GM21737 (cell line): ENCODE measurements at regions not wholly inside any gene's neighbourhood (a gene's known extent, or its start where the extent isn't known, plus 50 kb on each side); places are given as distances from the start of the nearest gene placed in this dataset.

ENCODE experiments used
- ATAC-seq: cut with Tn5 transposase; IDR thresholded peaks from one replicate; pipeline ENCODE4 v1.9.1; 2021; ENCODE audit warnings: mild to moderate bottlenecking, moderate library complexity; ENCODE audit not compliant: unreplicated experiment

DNA sequence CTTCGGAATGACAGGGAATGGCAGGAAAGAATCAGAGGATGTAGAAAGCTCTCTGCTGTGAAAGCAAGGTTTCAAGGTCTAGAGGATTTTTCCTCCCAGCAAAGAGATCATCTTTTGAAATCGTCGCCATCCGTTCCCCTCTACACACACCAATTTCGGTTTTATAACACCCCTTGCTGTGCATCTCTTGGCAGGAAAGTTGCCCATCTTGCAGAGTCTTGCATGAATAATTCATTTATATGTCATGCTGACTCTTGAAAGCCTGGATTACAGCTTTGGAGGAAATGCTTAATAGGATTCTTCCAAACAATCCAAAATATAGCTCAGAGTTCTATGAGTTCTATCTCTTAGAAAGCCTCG is 262.7 kb downstream of the CHL1 start:
- ATAC-seq, result no peak

DNA sequence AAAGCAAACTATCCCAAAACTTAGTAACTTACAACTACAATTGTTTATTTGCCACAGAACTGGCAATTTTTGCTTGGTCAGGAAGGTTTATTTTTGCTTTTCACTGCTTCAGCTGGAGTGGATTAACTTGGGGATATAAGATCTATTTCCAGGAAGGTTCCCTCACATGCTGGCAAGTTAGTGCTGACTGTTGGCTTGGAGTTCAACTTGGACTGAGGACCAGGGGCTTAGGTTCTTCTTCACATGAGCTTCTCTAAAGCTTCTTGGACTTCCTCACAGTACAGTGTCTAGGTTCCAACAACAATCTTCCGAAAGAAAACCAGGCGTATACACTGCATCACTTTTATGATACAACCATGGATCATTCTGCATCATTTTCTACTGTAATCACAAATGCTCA is 264.4 kb downstream of the CHL1 start:
- ATAC-seq, result no peak

DNA sequence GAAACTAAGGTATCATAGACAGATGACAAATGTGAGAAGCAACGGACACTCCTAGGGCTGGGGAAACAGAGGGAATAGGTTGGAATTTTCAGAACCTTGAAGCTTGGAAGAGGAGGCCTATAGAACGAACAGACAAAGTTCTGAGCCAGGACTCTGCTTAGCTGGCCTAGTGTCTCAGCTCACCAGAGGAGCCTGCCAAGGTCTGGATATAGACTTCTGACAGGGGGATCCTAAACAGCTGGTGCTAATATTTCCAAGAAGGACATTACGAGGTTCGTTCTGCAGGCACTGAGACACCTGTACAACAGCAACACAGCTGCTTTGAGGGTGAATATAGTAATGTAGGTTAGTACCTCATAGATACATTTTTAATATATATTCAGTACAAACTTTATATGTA is 266.3 kb downstream of the CHL1 start:
- no peak for ATAC-seq

DNA sequence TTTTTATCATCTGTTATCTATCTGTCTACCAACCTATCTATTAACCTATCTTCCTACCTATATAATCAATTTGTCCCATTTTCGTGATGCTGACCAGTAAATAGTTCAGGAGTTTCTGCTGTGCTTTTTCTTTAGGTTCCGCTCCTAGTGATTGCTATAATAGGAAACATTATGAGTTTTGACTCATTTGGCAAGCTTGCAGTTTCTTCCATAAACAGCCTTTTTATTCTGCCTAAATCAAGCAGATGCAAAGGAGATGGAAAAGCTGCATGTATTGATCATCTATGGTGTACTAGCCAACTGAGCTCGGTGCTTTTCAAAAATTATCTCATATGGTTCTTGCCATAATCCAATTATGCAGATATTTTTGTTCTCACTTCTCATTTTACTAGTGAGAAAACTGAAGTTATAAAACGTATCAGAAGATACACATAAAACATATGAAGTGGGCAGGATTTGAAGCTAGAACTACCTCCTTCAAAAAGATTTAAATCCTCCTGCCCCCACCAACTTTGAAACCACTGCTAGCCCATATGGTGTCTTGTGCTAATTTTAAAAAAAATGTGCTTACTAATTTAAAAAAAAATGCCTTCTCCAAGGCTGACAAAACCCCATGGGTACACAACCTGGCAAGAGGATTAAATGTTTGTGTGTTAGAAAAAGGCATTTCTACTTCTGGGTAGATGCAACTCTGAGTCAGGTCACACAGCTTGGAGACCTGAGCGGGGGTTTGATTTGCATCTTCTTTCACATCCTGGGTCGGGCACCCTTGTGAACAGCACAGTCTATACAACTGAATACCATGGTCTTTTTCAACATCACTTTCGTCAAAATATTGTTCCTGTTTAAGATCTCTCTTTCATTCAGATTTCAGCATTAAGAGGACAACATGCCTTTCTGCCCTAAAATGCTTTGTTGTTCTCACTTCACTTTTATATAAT is 267.0 kb downstream of the CHL1 start:
- peak; percentile 98 for ATAC-seq

DNA sequence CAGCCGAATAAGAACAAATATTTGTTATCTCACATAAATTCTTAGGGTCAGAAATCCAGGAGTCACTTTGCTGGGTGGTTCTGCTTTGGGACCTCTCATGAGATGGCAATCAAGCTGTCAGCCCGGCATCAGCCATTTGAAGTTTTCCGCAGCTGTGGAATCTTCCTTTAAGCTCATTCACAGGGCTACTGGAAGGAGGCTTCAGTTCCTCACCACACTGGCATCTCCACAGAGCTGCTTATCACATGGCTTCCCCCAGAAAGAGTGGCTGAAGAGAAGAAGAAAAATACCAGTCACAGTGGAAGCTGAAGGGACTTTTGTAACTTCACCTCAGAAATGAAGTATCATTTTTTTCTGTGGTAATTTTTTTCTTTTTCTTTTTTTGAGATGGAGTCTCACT is 267.7 kb downstream of the CHL1 start:
- no peak for ATAC-seq

DNA sequence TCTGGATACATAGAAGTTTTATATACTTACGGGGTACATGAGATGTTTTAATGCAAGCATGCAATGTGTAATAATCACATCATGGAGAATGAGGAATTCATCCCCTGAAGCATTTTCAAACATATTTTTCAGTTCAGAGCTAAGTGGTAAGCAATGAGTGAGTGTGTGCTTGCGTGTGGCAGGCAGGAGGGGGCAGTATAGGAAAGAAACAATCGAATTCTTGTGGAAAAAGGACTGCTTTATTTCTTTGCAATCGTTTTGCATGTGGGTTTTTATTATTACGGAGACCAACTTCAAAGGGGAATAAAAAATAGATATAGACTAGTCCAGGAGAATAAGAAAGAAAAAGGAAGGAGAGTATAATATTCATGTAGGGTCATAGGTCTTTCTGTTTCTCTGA is 271.6 kb downstream of the CHL1 start:
- ATAC-seq, result no peak

DNA sequence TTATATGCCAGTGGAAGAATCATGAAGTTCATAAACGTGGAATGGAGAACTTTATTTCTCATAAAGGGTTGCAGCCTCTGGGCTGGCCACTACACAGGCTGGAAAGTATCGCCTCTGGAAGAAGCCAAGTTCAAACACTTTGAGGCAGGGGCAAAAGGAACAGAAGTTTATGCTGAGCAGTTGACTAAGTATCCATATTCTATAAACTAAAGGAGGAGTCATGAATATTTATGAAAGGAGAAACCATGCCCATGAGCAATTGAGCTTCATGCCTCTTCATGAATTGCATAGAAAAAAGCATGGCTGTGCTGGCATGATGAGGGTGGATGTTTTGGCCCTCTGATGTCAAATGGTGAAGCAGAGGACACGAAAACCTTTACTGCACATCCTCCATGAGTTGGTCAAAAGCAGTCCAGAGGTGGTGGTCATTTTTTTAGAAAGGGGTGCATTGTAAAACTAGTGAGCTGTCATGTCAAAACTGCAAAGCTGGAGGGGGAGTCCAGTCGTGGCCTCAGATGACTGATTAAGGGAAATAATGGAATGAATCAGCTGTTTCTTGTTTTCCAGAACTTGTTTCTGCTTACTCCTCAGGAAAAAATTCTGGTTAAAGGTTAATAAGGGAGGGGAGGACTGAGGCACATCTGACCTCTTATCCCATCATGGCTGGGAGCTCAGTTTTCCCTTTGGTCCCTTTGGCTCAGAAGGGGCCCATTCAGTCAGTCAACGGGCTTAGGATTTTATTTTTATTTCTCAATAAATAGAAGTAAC is 276.7 kb downstream of the CHL1 start:
- no peak for ATAC-seq

DNA sequence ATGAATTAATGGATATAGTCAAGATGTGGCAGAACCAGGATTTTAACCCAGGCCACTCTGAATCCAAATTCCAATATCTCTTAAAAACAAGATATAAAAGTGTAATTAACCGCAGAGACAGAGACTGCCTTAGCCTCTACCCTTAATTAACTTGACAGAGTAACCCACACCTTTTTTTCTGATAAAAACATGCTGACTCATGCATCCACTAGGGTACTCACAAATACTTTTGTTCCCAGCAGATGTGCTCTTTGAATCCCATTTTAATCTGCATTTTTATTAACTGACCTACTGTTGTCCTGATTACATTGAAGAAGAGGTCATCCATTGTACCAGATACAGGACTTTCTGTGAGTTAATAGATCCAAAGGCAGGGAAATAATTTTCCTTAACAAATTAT is 278.3 kb downstream of the CHL1 start:
- ATAC-seq, result no peak

DNA sequence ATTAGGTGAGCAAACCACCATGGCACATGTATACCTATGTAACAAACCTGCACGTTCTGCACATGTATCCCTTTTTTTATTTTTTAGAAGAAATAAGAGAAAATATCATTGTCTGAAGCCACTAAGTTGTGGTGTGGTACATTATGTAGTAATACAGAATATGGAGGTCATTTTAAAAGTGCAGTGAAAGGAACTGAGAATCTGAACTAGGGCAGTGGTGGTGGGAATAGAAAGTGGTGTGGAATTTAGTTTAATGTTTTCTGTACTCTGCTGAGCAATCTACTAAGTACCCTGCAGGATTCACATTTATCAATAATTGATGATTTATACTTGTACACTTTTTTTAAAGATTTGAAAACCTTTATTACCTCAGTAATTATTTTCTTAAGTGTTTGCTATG is 283.5 kb downstream of the CHL1 start:
- ATAC-seq, result peak; percentile 67

DNA sequence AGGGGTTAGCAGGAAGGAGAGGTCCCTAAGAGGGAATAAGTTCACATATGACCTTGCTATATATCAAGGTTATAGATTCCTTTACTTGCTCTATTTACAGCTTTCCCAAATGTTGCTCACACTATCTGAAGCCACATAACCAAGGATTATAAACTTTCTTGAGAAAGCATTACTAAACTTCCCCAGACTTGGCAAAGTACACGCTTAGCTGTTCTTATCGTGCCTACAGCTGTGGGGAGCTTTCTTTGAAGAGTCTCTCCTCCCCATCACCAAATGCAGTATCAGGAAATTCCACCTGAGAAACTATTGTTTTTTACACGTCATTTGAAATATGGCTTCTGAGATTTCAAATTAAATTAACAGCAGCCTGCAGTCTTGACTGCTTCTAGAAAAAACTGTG is 284.5 kb downstream of the CHL1 start:
- ATAC-seq, result no peak

DNA sequence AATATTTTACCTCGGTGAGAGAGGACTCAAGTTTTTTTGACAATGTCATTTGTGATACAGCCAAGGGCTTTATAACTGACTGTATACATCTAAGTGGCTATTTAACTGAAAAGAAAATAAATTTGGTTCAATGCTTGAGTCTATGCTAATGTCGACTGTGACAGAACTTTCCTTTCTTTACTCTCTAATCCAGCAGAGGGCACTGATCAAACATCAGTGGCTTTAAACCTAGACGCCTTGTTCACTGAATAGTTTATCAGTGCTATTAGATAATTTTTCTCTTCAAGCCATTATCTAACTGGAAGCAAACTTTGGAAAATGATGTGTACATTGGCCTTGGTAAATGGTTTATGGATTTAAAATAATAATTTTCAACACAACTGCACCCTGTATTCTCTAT is 285.1 kb downstream of the CHL1 start:
- peak; percentile 48 for ATAC-seq

DNA sequence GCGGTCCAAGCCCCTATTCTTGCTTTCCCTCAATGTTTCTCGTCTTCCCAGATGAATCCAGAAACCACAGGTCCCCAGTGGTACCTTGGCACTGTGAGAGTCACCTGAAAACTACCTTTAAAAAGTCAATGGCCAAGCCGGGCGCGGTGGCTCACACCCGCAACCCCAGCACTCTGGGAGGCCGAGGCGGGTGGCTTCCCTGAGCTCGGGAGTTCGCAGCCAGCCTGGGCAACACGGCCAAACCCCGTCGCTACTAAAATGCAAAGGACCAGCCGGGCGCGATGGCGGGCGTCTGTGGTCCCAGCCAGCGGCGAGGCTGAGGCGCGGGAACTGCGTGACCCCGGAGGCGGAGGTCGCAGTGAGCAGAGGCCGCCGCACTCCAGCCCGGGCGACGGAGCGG is 285.9 kb downstream of the CHL1 start:
- no peak for ATAC-seq

DNA sequence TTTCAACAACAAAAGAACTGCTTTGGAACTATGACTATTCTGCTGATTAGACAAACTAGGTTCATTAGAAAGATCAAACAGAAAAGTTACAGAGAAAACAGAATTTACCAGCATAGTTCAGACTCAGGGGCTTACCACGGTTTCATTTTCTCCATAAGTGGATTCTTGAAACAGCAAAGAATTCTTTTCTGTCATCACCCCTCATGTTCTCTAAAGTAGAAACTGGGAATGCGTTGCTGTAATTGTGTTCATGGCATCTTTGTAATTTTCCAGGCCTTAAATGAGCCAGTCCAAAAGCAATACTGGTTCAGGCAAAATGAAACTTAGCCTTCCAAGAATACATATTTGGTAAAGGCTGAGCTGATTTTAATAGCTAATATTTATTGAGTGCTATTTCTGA is 287.8 kb downstream of the CHL1 start:
- no peak for ATAC-seq

DNA sequence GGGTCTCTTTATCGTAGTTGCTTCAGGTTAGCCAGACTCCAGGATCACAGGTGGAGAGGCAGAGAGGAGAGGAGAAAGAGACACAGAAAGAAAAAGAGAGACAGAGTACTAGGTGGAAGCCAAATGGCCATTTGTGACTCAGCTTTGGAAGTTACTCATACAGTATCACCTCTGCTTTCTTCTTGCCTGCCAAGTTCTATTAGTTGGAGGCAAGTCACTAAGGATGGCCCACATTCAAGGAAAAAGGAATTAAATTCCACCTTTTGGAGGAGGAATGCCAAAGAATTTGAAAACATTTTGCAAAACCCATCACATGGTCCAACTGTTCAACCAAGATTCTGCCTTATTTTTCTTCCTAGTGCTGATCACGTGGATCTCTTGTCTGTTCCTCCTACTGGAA is 291.1 kb downstream of the CHL1 start:
- no peak for ATAC-seq

DNA sequence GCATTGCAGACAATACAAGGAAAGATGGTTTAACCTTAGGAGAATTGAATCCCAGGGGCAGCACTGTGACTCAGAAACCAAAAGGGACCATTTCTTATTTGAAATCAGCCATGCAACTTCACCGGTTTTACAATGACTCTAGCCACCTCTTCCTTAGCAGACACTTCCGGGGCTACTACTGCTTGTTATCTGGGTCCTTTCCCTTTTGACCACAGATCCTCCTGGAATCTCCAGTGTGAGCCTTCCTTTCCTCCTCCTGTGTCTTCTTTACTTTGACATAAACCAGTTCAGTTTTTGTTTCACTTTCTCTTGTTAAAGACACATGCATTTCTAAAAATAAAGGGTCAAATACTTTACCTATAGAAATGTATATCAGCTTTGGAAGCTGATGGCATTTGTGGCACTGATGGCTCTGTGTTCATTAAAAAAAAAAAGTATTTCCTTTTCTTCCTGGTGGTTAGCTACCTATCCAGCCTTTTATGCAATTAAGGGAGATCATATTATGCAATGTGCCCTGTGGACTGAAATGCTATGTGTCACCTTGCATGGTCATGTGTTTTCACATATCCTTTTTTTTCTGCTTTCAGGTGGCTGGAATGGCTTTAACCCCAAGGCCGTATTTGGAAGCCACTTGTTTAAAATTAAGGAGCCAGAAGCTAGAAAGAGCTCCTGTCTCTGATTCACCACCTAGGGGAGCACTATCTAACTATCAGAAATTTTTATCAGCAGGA is 296.2 kb downstream of the CHL1 start:
- ATAC-seq, result no peak

DNA sequence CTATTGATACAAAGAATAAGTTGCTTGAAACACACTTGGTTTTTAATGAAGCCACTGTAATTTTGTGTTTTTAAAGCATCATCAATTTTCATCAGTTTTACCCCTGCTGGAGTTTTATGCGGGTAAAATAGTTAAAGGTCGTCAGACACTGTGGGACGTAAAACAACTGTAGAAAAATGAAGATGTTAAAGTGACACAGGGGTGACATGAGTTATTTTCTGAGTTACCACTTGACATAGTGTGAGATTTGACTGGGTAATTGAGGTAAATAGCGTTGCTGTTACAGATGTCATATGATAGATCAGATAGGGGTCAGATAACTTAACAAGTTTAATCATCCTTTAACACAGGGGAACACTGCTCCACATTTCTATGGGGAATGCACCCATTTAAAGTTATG is 297.6 kb downstream of the CHL1 start:
- no peak for ATAC-seq

DNA sequence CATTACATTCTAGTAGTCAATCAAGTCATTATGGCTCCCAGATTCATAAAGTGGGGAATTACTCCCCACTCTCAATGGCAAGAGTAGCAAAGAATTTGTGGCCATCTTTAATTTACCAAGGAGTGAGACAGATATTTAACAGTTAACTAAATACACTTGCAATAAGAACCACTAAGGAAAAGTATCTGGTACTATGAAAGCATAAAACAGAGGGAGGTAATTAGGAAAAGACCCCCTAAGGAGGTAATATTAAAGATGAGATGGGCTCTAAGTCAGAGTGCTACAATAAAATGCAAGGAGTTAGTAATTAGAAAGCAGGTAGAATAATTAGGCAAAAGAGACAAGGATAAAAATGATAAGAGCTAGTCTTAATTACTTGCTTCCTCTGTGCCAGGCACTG is 301.9 kb downstream of the CHL1 start:
- no peak for ATAC-seq

DNA sequence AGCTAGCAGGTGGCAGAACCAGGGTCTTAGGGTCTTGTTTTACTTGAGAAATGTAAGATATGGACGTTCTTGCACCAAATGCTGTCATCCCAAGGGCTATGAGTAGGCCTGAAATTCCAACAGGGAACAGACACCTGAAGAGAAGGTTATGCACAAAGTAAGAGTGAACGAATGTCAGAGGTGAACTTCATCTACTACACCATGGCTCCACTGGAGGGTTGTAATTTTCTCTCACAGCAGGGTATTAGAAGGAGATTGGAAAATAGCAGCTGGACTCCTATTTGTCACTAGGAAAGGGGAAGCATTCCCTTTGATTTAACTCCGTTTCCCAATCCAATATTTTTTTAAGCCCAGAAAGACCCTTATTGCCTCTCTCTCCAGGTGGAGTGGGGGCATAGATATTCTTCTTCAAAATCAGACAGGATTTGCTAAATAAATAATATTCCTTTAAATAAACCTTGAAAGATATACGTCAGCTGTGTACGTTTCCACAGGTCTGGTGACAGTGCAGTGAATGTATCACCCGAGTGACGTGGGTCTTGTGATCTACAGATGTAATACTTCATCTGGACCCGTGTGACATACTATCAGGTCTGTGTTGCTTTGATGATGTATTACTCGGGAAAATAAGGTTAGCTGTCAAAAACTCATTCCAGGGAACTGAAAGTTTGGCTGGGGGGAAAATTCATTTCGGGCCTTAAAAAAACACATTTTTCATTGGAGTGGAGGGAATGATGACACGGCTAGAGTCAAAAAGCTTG is 302.6 kb downstream of the CHL1 start:
- ATAC-seq, result no peak

DNA sequence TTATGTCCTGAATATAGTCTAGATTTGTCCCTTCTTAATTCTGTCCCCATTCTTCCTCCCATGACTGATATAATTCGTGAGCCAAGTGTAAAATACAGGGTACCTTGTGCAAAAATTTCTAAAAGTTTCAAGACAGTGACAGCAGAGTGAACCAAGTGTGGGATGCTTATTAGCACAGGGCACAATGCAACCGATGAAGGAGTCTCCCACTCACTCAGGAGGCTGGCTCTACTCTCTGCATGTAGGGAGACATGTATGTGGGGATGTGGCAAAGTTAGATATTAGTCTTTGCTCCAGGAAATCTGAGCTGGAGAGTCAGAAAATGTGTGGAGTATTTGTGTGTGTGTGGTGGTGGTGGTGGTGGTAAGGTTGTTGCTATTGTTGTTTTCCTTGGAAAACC is 305.9 kb downstream of the CHL1 start:
- ATAC-seq, result no peak

DNA sequence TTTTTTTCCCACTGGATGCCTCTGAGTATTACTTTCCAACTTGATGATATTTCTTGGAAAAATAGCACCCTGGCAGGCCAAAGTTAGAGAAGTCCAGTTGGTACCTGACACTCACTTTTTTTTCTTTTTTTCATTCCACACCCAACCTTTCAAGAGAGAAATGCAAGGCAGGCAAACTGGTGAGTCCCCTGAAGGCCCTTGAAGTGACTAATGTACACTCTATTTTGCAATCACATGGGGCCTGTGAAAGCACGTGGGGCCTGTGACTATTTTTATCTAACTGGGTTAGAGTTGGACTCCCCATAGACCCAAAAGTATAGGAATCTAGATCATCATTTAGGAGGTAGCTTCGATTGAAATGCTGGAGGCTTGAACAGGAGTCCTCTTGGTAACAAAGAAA is 316.7 kb downstream of the CHL1 start:
- ATAC-seq, result no peak

DNA sequence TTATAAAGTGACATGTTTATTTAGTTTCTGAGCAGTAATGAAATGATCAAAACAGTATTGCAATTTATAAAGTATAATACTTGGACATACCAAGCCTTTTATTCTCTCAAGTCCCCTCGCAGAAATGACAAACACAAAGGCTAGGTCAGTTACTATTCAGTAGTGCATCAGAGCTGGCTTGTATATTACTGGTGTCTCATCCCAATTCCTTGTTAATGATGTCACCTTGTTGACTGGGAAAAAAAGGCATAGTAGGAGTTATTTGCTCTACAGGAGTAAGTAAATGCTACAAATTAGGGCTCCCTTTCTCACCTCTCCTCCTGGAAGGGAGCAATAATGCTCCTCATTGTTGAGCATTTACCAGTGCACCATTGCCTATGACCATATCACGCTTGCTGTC is 317.6 kb downstream of the CHL1 start:
- no peak for ATAC-seq
